ENCODE measurements at regions not wholly inside any gene's neighbourhood (a gene's known extent, or its start where the extent isn't known, plus 50 kb on each side); places are given as distances from the start of the nearest gene placed in this dataset.

DNA sequence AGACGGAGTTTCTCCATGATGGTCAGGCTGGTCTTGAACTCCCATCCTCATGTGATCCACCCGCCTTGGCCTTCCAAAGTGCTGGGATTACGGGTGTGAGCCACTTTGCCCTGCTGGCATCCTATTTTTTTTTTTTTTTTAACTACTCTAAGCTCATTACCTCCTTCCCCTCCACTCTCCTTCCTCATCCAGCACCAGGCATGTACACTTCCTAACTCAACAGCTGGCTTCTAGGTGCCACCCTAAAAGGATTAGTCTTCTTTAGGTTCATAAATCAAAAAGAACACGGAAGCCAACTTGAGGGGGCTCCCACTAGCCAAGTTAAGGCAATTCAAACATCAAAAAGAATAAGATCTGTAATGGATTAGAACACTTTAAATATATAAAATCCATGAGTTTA lies 70.6 kb upstream of the TEX51 start:
- DNase-seq, result no peak

- DNase-seq, result no peak
Measured at GRCh38 chr2:126828491-126828890, 70.2 kb upstream of the TEX51 start.

DNA sequence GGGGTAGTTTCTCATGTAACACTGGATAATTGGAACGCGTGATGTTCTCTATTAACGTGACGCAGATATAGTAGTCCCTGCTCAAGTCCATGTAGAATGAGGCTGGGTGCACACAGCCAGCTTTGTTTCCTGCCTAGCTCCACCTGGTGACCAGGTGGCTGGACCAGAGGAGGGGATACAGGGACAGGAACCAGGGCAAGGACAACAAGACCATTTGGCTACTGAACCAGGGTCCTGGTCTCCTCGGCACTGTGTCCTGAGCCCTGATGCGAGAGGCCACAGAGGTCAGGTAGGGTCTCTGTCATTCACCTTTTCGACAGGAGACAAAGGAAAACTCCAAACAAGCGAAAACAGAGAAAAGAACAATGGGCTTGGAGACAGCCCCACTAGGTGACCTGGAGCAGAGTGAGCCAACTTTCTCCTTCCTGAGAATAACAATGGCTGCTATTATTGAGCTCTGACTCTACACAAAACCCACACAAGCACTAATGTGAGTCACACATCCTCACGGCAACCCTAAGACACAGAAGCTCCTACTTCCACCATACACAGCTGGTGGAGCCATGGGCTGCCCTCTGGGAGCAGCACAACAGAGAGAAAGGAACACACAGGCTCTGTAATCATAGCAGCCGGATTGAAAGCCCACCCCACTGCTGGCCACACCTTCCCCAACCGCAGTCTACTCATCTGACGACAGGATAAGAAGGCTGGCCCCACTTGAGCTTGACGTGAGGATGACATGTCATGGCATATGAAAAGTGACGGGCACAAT lies 67.3 kb upstream of the TEX51 start:
- no peak for DNase-seq

DNA sequence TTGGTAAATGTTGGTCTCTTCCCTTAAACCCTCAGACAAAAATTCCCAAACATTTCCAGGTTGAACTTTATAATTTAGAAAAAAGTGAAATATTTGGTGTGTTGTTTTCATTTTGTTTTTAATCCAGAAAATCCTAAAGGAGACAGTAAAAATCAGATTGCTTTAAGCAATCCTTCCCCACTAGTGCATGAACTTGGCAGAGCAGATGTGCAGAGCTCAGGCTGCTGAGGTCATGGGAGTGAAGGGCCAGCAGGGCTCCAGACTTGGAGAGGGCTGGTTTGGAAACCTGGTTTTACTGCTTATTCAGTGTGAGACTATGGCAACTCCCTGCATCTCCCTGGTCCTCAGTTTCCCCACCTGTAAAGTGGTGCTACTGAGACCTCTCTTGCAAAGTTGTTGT lies 66.7 kb upstream of the TEX51 start:
- no peak for DNase-seq

GRCh38 chr2:126832757-126833156 lies 65.9 kb upstream of the TEX51 start:
- DNase-seq, result no peak

DNA sequence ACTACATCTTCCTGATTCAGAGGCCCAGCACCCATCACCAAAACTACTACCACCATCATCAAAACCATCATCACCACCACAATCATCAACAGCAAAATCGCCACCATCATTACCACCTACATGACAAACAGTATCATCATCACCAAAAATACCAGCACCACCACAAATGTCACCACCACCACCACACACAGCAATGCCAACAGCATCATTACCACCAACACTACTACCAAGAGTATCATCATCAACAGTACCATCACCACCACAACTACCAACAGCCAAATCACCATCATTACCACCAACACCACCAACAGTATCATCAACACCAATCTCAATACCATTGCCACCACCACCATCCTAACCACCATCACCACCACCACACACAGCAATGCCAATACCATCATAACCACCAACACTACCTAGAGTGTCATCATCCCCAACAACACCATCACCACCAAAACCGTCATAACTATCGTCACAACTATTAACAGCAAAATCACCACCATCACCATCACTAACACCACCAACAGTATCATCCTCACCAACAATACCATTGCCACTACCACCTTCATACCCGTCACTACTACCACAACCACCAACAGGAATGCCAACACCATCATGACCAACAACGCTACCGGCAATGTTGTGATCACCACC lies 64.6 kb upstream of the TEX51 start:
- no peak for DNase-seq

- DNase-seq, result no peak
Measured at GRCh38 chr2:126835261-126835660, 63.4 kb upstream of the TEX51 start.

- no peak for DNase-seq
Measured at GRCh38 chr2:126835831-126836230, 62.9 kb upstream of the TEX51 start.

- no peak for DNase-seq
Measured at GRCh38 chr2:126836761-126837679, 61.7 kb upstream of the TEX51 start.

DNA sequence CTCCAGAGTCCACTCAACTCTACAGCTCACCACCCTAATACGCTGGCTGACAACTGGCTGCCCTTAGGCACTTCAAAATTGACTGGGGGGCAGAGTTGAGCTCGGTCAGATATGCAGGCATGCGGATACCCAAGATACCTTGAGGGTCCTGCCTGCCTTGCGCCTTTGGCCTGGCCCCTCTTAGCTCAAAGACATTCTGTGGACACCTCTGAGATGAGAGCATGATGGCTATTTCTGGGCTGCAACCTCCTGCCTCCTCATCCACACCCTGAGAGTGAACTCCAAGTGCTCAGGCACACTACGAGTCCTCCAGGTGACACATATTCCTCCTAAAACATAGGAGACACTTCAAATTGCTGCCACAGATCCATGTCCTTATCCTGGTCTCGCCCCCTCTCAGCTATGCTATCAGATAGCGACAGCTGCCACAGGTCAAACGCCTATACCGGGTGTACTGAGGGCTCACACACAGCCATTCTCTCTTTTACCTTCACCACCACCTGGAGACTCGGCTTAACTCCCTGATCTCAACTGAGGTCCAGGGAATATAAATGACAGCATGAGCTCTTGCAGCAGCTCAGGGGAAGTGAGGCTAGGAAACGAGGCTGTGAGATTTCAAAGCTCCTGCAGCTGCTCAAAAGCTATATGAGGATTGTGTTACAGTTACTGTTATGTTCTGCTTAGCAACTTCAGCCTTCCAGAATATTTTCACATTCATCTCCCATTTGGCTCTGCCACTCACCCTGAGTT lies 60.5 kb upstream of the TEX51 start:
- DNase-seq, result no peak

DNA sequence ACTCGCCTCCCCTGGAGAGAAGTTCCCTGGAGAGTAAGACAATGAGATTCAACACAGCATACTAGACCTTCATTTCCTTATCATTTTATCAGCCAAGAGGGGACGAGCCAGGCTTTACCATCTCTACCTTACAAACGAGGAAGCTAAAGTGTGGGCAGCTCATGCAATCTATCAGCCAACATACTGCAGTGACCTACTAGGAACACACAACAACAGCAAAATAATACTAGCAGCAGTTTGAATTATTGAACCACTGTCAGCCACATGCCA lies 60.0 kb upstream of the TEX51 start:
- no peak for DNase-seq

GRCh38 chr2:126839796-126840195 lies 58.9 kb upstream of the TEX51 start:
- no peak for DNase-seq

DNA sequence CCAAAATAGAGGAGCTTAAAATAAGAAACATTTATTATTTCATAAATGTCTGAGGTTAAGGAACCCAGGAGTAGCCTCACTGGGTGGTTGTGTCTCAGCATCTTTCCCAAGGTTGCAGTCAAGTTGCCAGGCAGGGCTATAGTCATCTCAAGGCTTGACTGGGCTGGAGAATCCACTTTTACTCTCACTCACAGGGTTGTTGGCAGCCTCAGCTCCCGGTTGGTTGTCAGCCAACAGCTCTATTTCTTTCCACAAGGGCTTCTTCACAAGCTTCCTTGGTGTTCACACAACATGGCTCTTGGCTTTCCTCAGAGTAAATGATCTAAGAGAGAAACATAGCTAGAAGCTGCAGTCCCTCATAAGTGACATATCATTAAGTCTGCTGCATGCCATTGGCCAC lies 55.6 kb upstream of the TEX51 start:
- DNase-seq, result no peak

DNA sequence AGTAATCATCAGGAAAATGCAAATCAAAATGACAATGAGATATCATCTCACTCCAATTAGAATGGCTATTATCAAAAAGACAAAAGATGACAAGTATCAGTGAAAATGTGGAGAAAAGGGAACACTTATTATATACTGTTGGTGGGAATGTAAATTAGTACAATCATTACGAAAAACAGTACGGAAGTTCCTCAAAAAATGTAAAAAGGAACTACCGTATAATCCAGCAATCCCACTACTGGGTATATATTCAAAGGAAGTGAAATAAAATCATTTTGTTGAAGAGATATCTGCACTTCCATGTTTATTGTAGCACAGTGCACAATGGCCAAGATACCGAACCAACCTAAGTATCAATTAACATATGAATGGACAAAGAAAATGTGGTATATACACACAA lies 52.4 kb upstream of the TEX51 start:
- no peak for DNase-seq
